GM19452 (cell line): ENCODE measurements at regions not wholly inside any gene's neighbourhood (a gene's known extent, or its start where the extent isn't known, plus 50 kb on each side); places are given as distances from the start of the nearest gene placed in this dataset.

Experiments used
- ATAC-seq: cut with Tn5 transposase; IDR thresholded peaks from one replicate; pipeline ENCODE4 v1.9.1; 2021; ENCODE audit not compliant: unreplicated experiment

GRCh38 chr2:226139759-226140158 is 659.9 kb downstream of the IRS1 start:
- ATAC-seq = no peak

GRCh38 chr2:226137201-226137811 is 662.3 kb downstream of the IRS1 start:
- ATAC-seq = peak; percentile 70

- peak; percentile 65 for ATAC-seq
Measured at GRCh38 chr2:226136739-226137138, 662.9 kb downstream of the IRS1 start.

GRCh38 chr2:226135861-226136548 is 663.6 kb downstream of the IRS1 start:
- ATAC-seq = no peak

GRCh38 chr2:226132323-226133215 is 667.1 kb downstream of the IRS1 start:
- ATAC-seq = no peak

GRCh38 chr2:226131299-226131784 is 668.3 kb downstream of the IRS1 start:
- ATAC-seq = no peak

GRCh38 chr2:226130192-226130591 is 669.4 kb downstream of the IRS1 start:
- ATAC-seq = no peak

- no peak for ATAC-seq
Measured at GRCh38 chr2:226127682-226128081, 671.9 kb downstream of the IRS1 start.

GRCh38 chr2:226126104-226126503 is 673.5 kb downstream of the IRS1 start:
- no peak for ATAC-seq

GRCh38 chr2:226125176-226125883 is 674.3 kb downstream of the IRS1 start:
- no peak for ATAC-seq

GRCh38 chr2:226124548-226125011 is 675.0 kb downstream of the IRS1 start:
- ATAC-seq = no peak

GRCh38 chr2:226123300-226123699 is 676.3 kb downstream of the IRS1 start:
- no peak for ATAC-seq

GRCh38 chr2:226122041-226122440 is 677.6 kb downstream of the IRS1 start:
- no peak for ATAC-seq

- no peak for ATAC-seq
Measured at GRCh38 chr2:226121046-226121738, 678.4 kb downstream of the IRS1 start.

GRCh38 chr2:226118471-226119429 is 680.9 kb downstream of the IRS1 start:
- ATAC-seq = no peak

- no peak for ATAC-seq
Measured at GRCh38 chr2:226117510-226118065, 682.0 kb downstream of the IRS1 start.

GRCh38 chr2:226116346-226116745 is 683.3 kb downstream of the IRS1 start:
- ATAC-seq = no peak

- ATAC-seq = no peak
Measured at GRCh38 chr2:226115832-226116200, 683.8 kb downstream of the IRS1 start.
